ENCODE measurements at regions not wholly inside any gene's neighbourhood (a gene's known extent, or its start where the extent isn't known, plus 50 kb on each side); places are given as distances from the start of the nearest gene placed in this dataset.
"Not testable (repeated sequence)": the region's sequence is repeated elsewhere in the genome, so short reads cannot be mapped to it uniquely, and the experiment has no call there.

GRCh38 chr1:170457325-170458050 lies 74.5 kb upstream of the GORAB start:
- not testable (repeated sequence) for DNase-seq (ENCODE audit: low read depth)

GRCh38 chr1:170460001-170460400 lies 72.0 kb upstream of the GORAB start:
- DNase-seq (ENCODE audit: low read depth) = no peak

GRCh38 chr1:170460414-170461155 lies 71.4 kb upstream of the GORAB start:
- no peak for DNase-seq (ENCODE audit: low read depth)

- DNase-seq (ENCODE audit: low read depth) = peak; percentile 58
Measured at GRCh38 chr1:170461291-170461747, 70.6 kb upstream of the GORAB start.

GRCh38 chr1:170461762-170462384 lies 70.1 kb upstream of the GORAB start:
- peak; percentile 94 for DNase-seq (ENCODE audit: low read depth)

GRCh38 chr1:170470121-170470520 lies 61.8 kb upstream of the GORAB start:
- no peak for DNase-seq (ENCODE audit: low read depth)

- DNase-seq (ENCODE audit: low read depth) = no peak
Measured at GRCh38 chr1:170471398-170472053, 60.4 kb upstream of the GORAB start.

GRCh38 chr1:170481000-170481399 lies 51.0 kb upstream of the GORAB start:
- DNase-seq (ENCODE audit: low read depth) = no peak
